Neural progenitor cell (in vitro differentiated cells): ENCODE measurements at regions not wholly inside any gene's neighbourhood (a gene's known extent, or its start where the extent isn't known, plus 50 kb on each side); places are given as distances from the start of the nearest gene placed in this dataset.

ENCODE experiments used
- DNase-seq: peaks from one replicate; pipeline ENCODE4 v3.0.0-alpha.2; 2016; ENCODE audit warnings: low spot score
- H2AFZ ChIP-seq: fragments of 200-600 bp; sonication (generic); replicated peaks from 2 replicates; pipeline ENCODE4 v1.6.1; 2016; ENCODE audit warnings: antibody characterized with exemption
- H3F3A ChIP-seq: fragments of 200-600 bp; sonication (generic); 2 replicates; pipeline ENCODE4 v1.6.1; 2016; ENCODE audit warnings: antibody characterized with exemption, low read depth
- H3K27ac ChIP-seq: fragments of 200-600 bp; sonication (generic); 2 replicates; pipeline ENCODE4 v1.5.1; 2016; ENCODE audit warnings: mild to moderate bottlenecking
- H3K27me3 ChIP-seq: fragments of 200-600 bp; sonication (generic); 2 replicates; pipeline ENCODE4 v1.6.1; 2016; ENCODE audit warnings: mild to moderate bottlenecking, moderate library complexity
- H3K36me3 ChIP-seq: fragments of 200-600 bp; sonication (generic); 2 replicates; pipeline ENCODE4 v1.5.1; 2016
- H3K4me1 ChIP-seq: fragments of 200-600 bp; sonication (generic); 2 replicates; pipeline ENCODE4 v1.6.1; 2016; ENCODE audit warnings: mixed run types
- H3K4me2 ChIP-seq: fragments of 200-600 bp; sonication (generic); 2 replicates; pipeline ENCODE4 v1.6.1; 2016
- H3K4me3 ChIP-seq: fragments of 200-600 bp; sonication (generic); 2 replicates; pipeline ENCODE4 v1.5.1; 2016
- H3K79me2 ChIP-seq: fragments of 200-600 bp; sonication (generic); 2 replicates; pipeline ENCODE4 v1.6.1; 2016; ENCODE audit warnings: low read depth
- H3K9ac ChIP-seq: fragments of 200-600 bp; sonication (generic); 2 replicates; pipeline ENCODE4 v1.6.1; 2016
- H3K9me3 ChIP-seq: fragments of 200-600 bp; sonication (generic); 2 replicates; pipeline ENCODE4 v1.5.1; 2016; ENCODE audit warnings: low read depth
- H4K20me1 ChIP-seq: fragments of 200-600 bp; sonication (generic); 2 replicates; pipeline ENCODE4 v1.6.1; 2016; ENCODE audit warnings: low read depth
- H3K27ac Mint-ChIP-seq: 3 replicates; pipeline ENCODE4 v1.8.0; 2021; ENCODE audit warnings: mixed read lengths
- H3K27me3 Mint-ChIP-seq: 2 replicates; pipeline ENCODE4 v1.8.0; 2022; ENCODE audit warnings: low read depth, mild to moderate bottlenecking, inconsistent platforms, moderate library complexity, mixed read lengths; ENCODE audit not compliant: insufficient read depth
- H3K36me3 Mint-ChIP-seq: 3 replicates; pipeline ENCODE4 v1.8.0; 2021; ENCODE audit warnings: mixed read lengths
- H3K4me1 Mint-ChIP-seq: 3 replicates; pipeline ENCODE4 v1.8.0; 2021; ENCODE audit warnings: mixed read lengths
- H3K4me3 Mint-ChIP-seq: 3 replicates; pipeline ENCODE4 v1.8.0; 2021; ENCODE audit warnings: mild to moderate bottlenecking, moderate library complexity, mixed read lengths
- H3K9me3 Mint-ChIP-seq: 3 replicates; pipeline ENCODE4 v1.8.0; 2020; ENCODE audit warnings: mixed read lengths
- EZH2 ChIP-seq: fragments of 200-600 bp; sonication (generic); IDR thresholded peaks from 2 replicates; pipeline ENCODE4 v1.6.1; 2017; ENCODE audit warnings: antibody characterized with exemption, mild to moderate bottlenecking, moderate library complexity
- EZH2phosphoT487 ChIP-seq: fragments of 200-600 bp; sonication (generic); IDR thresholded peaks from 2 replicates; pipeline ENCODE4 v1.6.1; 2017; ENCODE audit warnings: antibody characterized with exemption
- TF ChIP-seq, protein P1 (sequence below): fragments of 200-600 bp; sonication (generic); IDR thresholded peaks from 2 replicates; pipeline ENCODE4 v1.5.1; 2017; ENCODE audit warnings: antibody characterized with exemption, mild to moderate bottlenecking

DNA sequence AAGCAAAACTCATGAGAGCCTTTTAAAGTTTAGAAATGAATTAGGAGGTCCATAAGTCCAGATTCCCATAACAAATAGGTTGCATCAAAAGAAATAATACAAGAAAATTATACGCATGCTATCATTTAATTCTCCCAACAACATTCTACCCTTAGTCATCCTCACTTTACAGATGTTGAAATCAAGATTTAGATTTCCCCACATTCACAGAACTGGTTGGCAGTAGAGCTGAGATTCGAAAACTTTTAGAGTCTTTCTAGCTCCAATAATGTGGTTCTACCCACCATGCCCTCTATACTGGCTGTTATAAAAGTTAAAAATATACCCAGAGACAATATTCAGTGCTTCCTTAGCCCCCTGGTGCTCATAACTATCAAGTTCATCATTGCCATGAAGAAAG is 56.6 kb upstream of the METAP2 start:
- H3K4me3 ChIP-seq: no peak overlapping the region
- Mint-ChIP-seq H3K4me1 (peaks cover 4% of the 10 kb centered on the region), H3K4me3 (no peak overlapping the region), H3K36me3 (no peaks in the 10 kb centered on the region), H3K9me3 (no peaks in the 10 kb centered on the region), H3K27ac (no peak overlapping the region), H3K27me3 (peaks cover 2% of the 10 kb centered on the region)
- no peak overlapping the region for H3K4me2 ChIP-seq
- no peaks in the 10 kb centered on the region for H3K79me2 ChIP-seq
- H3K36me3 ChIP-seq: no peaks in the 10 kb centered on the region
- no peak for TF ChIP-seq EZH2
- TF ChIP-seq EZH2phosphoT487: no peak
- TF ChIP-seq, protein P1, sequence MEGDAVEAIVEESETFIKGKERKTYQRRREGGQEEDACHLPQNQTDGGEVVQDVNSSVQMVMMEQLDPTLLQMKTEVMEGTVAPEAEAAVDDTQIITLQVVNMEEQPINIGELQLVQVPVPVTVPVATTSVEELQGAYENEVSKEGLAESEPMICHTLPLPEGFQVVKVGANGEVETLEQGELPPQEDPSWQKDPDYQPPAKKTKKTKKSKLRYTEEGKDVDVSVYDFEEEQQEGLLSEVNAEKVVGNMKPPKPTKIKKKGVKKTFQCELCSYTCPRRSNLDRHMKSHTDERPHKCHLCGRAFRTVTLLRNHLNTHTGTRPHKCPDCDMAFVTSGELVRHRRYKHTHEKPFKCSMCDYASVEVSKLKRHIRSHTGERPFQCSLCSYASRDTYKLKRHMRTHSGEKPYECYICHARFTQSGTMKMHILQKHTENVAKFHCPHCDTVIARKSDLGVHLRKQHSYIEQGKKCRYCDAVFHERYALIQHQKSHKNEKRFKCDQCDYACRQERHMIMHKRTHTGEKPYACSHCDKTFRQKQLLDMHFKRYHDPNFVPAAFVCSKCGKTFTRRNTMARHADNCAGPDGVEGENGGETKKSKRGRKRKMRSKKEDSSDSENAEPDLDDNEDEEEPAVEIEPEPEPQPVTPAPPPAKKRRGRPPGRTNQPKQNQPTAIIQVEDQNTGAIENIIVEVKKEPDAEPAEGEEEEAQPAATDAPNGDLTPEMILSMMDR: no peak
- no peaks in the 10 kb centered on the region for H3K4me1 ChIP-seq
- no peak overlapping the region for H2AFZ ChIP-seq
- H3K9ac ChIP-seq: no peak overlapping the region
- H3F3A ChIP-seq: no peaks in the 10 kb centered on the region
- H4K20me1 ChIP-seq: no peaks in the 10 kb centered on the region
- no peak for DNase-seq
- H3K27ac ChIP-seq: no peak overlapping the region
- H3K9me3 ChIP-seq: no peaks in the 10 kb centered on the region
- H3K27me3 ChIP-seq: peaks cover 6% of the 10 kb centered on the region

DNA sequence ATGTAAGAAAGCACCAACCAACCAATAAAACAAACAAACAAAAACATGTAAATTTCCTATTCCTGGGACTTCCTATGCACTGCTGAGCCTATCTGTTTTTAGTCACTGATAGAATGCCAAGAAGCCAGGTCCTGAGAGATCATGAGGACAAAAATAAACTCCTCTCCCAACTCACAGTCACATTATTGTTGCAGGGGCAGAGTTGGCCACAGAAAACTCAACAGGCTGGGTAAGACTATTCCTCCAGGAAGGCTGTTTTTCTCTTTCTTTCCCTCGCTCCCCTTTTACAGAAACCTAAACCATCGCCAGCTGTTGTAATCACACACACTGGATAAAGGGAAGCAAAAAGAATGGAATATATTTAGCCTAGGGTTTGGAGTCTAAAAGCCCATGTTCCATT is 55.8 kb upstream of the METAP2 start:
- H3K9me3 ChIP-seq: no peaks in the 10 kb centered on the region
- Mint-ChIP-seq H3K4me1 (no peaks in the 10 kb centered on the region), H3K27ac (no peak overlapping the region), H3K27me3 (peaks cover 2% of the 10 kb centered on the region), H3K4me3 (no peak overlapping the region), H3K36me3 (no peaks in the 10 kb centered on the region), H3K9me3 (no peaks in the 10 kb centered on the region)
- no peaks in the 10 kb centered on the region for H3K36me3 ChIP-seq
- H3K27ac ChIP-seq: no peak overlapping the region
- no peaks in the 10 kb centered on the region for H3K27me3 ChIP-seq
- H4K20me1 ChIP-seq: no peaks in the 10 kb centered on the region
- H3K79me2 ChIP-seq: no peaks in the 10 kb centered on the region
- no peak overlapping the region for H3K9ac ChIP-seq
- TF ChIP-seq, protein P1: no peak
- TF ChIP-seq EZH2phosphoT487: no peak
- TF ChIP-seq EZH2: no peak
- H3K4me2 ChIP-seq: no peak overlapping the region
- no peaks in the 10 kb centered on the region for H3F3A ChIP-seq
- DNase-seq: no peak
- H2AFZ ChIP-seq: no peak overlapping the region
- H3K4me1 ChIP-seq: no peaks in the 10 kb centered on the region
- no peak overlapping the region for H3K4me3 ChIP-seq
